ENCODE measurements at regions not wholly inside any gene's neighbourhood (a gene's known extent, or its start where the extent isn't known, plus 50 kb on each side); places are given as distances from the start of the nearest gene placed in this dataset.
"Not testable (repeated sequence)": the region's sequence is repeated elsewhere in the genome, so short reads cannot be mapped to it uniquely, and the experiment has no call there.

DNA sequence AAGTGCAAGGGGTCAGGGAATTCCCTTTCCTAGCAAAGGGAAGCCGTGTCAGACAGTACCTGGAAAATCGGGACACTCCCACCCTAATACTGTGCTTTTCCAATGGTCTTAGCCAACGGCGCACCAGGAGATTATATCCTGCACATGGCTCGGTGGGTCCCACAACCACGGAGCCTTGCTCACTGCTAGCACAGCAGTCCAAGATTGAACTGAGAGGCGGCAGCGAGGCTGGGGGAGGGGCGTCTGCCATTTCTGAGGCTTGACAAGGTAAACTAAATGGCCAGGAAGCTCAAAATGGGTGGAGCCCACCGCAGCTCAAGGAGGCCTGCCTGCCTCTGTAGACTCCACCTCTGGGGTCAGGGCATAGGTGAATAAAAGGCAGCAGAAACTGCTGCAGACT, 76.5 kb upstream of the LINC00632 start:
- not testable (repeated sequence) for H3K4me3 ChIP-seq (ENCODE audit: low read depth, low read length); DNase-seq (ENCODE audit: low read depth)

GRCh38 chrX:140608111-140608510, 101.4 kb upstream of the LINC00632 start:
- no peak for DNase-seq (ENCODE audit: low read depth)
- TF ChIP-seq MYC (IDR thresholded peaks at IDR 0.05; ENCODE audit: low read depth, low read length) (no peak), MAX (IDR thresholded peaks at IDR 0.05; ENCODE audit: low read depth, low read length) (no peak), POLR2A (IDR thresholded peaks at IDR 0.05; ENCODE audit: extremely low read depth, insufficient read length) (no peak)
- TF ChIP-seq, protein P1, sequence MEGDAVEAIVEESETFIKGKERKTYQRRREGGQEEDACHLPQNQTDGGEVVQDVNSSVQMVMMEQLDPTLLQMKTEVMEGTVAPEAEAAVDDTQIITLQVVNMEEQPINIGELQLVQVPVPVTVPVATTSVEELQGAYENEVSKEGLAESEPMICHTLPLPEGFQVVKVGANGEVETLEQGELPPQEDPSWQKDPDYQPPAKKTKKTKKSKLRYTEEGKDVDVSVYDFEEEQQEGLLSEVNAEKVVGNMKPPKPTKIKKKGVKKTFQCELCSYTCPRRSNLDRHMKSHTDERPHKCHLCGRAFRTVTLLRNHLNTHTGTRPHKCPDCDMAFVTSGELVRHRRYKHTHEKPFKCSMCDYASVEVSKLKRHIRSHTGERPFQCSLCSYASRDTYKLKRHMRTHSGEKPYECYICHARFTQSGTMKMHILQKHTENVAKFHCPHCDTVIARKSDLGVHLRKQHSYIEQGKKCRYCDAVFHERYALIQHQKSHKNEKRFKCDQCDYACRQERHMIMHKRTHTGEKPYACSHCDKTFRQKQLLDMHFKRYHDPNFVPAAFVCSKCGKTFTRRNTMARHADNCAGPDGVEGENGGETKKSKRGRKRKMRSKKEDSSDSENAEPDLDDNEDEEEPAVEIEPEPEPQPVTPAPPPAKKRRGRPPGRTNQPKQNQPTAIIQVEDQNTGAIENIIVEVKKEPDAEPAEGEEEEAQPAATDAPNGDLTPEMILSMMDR (IDR thresholded peaks at IDR 0.05; ENCODE audit: low read depth, low read length) = no peak
- no peak overlapping the region for H3K4me3 ChIP-seq (ENCODE audit: low read depth, low read length)

GRCh38 chrX:140602140-140602539, 97.3 kb upstream of the SOX3 start:
- DNase-seq (ENCODE audit: low read depth) = no peak
- TF ChIP-seq POLR2A (IDR thresholded peaks at IDR 0.05; ENCODE audit: extremely low read depth, insufficient read length) = no peak
- no peak for TF ChIP-seq MYC (IDR thresholded peaks at IDR 0.05; ENCODE audit: low read depth, low read length)
- TF ChIP-seq, protein P1 (IDR thresholded peaks at IDR 0.05; ENCODE audit: low read depth, low read length) = no peak
- TF ChIP-seq MAX (IDR thresholded peaks at IDR 0.05; ENCODE audit: low read depth, low read length) = no peak
- H3K4me3 ChIP-seq (ENCODE audit: low read depth, low read length) = no peak overlapping the region

DNA sequence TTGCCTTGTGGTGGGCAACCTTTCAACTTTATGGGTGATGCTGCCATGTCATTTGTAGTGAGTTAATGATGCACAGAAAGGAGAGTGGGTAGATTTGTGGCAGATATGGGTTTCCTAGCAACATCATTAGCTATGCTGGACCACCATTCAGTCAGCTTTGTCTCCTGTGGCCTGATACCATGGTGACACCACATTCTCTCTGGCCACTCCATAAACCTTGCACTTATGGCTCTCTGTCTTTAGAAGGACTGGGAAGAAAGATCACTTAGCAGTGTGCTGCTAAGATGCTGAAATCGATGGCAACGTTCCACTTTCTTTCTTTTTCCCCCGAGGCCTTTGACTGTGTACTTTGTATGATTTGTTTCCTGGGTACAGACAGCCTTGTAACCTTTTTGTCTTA, 95.0 kb upstream of the SOX3 start:
- DNase-seq (ENCODE audit: low read depth) = no peak
- no peak overlapping the region for H3K4me3 ChIP-seq (ENCODE audit: low read depth, low read length)
- no peak for TF ChIP-seq MAX (IDR thresholded peaks at IDR 0.05; ENCODE audit: low read depth, low read length)
- TF ChIP-seq, protein P1 (IDR thresholded peaks at IDR 0.05; ENCODE audit: low read depth, low read length) = no peak
- TF ChIP-seq MYC (IDR thresholded peaks at IDR 0.05; ENCODE audit: low read depth, low read length) = no peak
- no peak for TF ChIP-seq POLR2A (IDR thresholded peaks at IDR 0.05; ENCODE audit: extremely low read depth, insufficient read length)

GRCh38 chrX:140589657-140590056, 84.8 kb upstream of the SOX3 start:
- H3K4me3 ChIP-seq (ENCODE audit: low read depth, low read length) = no peak overlapping the region
- no peak for DNase-seq (ENCODE audit: low read depth)

GRCh38 chrX:140586951-140587350, 82.1 kb upstream of the SOX3 start:
- DNase-seq (ENCODE audit: low read depth) = no peak
- H3K4me3 ChIP-seq (ENCODE audit: low read depth, low read length) = no peak overlapping the region
- no peak for TF ChIP-seq MAX (IDR thresholded peaks at IDR 0.05; ENCODE audit: low read depth, low read length)
- TF ChIP-seq, protein P1 (IDR thresholded peaks at IDR 0.05; ENCODE audit: low read depth, low read length) = no peak
- TF ChIP-seq MYC (IDR thresholded peaks at IDR 0.05; ENCODE audit: low read depth, low read length) = no peak
- TF ChIP-seq POLR2A (IDR thresholded peaks at IDR 0.05; ENCODE audit: extremely low read depth, insufficient read length) = no peak

More at GRCh38 chrX:140589657-140590056, 84.8 kb upstream of the SOX3 start:
- TF ChIP-seq POLR2A (IDR thresholded peaks at IDR 0.05; ENCODE audit: extremely low read depth, insufficient read length) (no peak), MAX (IDR thresholded peaks at IDR 0.05; ENCODE audit: low read depth, low read length) (no peak), MYC (IDR thresholded peaks at IDR 0.05; ENCODE audit: low read depth, low read length) (no peak)
- TF ChIP-seq, protein P1 (IDR thresholded peaks at IDR 0.05; ENCODE audit: low read depth, low read length) = no peak

Measured in NB4 (cell line).